K562 (cell line): ENCODE measurements at regions not wholly inside any gene's neighbourhood (a gene's known extent, or its start where the extent isn't known, plus 50 kb on each side); places are given as distances from the start of the nearest gene placed in this dataset.

Experiments used
- ATAC-seq: fragments of 200-7000 bp; cut with Tn5 transposase; 3 replicates; pipeline ENCODE4 v1.9.1; 2020; ENCODE audit warnings: moderate library complexity
- BruUV-seq: library from RNA; stranded (reverse); fragments of 400-500 nt; replicated peaks from 2 replicates; lab custom pipeline; 2021; lab: Mats Ljungman, UMichigan
- CTCF ChIA-PET: fragments of 300-600 bp; formaldehyde crosslinking; extraction: SDS; loops from one replicate; lab custom pipeline; 2021; ENCODE audit warnings: low intra/inter-chr PET ratio; lab: Yijun Ruan, JAX
- POLR2A ChIA-PET: fragments of 300-600, 350-650 bp; sonication (Branson Sonifier 250); formaldehyde crosslinking; extraction: SDS; loops from one replicate; lab custom pipeline; 2021; ENCODE audit warnings: antibody characterized with exemption, inconsistent platforms; lab: Yijun Ruan, JAX
- DNase-seq, 4 experiments: peaks; one replicate each; pipeline versions ENCODE4 v3.0.0 to v3.0.0-alpha.2; 2011 to 2018; ENCODE audit warnings: low spot score in 3 of 4, mixed read lengths in 3 of 4; ENCODE audit errors: extremely low read depth in 1 of 4
- FAIRE-seq: peaks from 2 replicates; lab custom pipeline; 2011; peaks lifted over from hg19 to GRCh38; lab: Jason Lieb, UNC
- H2AFZ ChIP-seq: 2 replicates; pipeline ENCODE4 v1.6.0; 2011; ENCODE audit warnings: low read depth, low read length, control low read depth, inconsistent platforms
- H3K27ac ChIP-seq: fragments of 200-600 bp; 3 replicates; pipeline ENCODE4 v1.8.0; 2011; ENCODE audit warnings: low read depth, mild to moderate bottlenecking, control low read depth, inconsistent platforms, low read length, moderate library complexity, mixed read lengths; ENCODE audit errors: extremely low read depth
- H3K27me3 ChIP-seq, 2 experiments: fragments of 300-600 bp in 1 of 2; 2 replicates in 1 of 2; 3 replicates in 1 of 2; pipeline versions ENCODE4 v1.6.0 to v1.8.0; 2011; ENCODE audit warnings: inconsistent platforms in 2 of 2, low read length in 2 of 2, mild to moderate bottlenecking in 1 of 2, mixed read lengths in 1 of 2, moderate library complexity in 1 of 2; ENCODE audit not compliant: control insufficient read depth in 2 of 2, insufficient read depth in 2 of 2
- H3K36me3 ChIP-seq: fragments of 300-600 bp; 3 replicates; pipeline ENCODE4 v1.8.0; 2011; ENCODE audit warnings: mild to moderate bottlenecking, low read length, inconsistent platforms; ENCODE audit not compliant: control insufficient read depth, insufficient read depth
- H3K4me1 ChIP-seq, 2 experiments: fragments of 200-600 bp in 1 of 2; replicated peaks in 1 of 2; 2 replicates in 1 of 2; 3 replicates in 1 of 2; pipeline versions ENCODE4 v1.5.1 to v1.8.0; 2011; ENCODE audit warnings: inconsistent platforms in 2 of 2, low read length in 2 of 2, mild to moderate bottlenecking in 1 of 2, mixed read lengths in 1 of 2, moderate library complexity in 1 of 2; ENCODE audit not compliant: control insufficient read depth in 2 of 2, insufficient read depth in 2 of 2
- H3K4me2 ChIP-seq: 2 replicates; pipeline ENCODE4 v1.6.1; 2011; ENCODE audit warnings: low read length, control low read depth, inconsistent platforms, mixed read lengths; ENCODE audit not compliant: insufficient read depth
- H3K4me3 ChIP-seq: fragments of 200-600 bp; sonication (generic), shearing (Covaris generic); 2 replicates; pipeline ENCODE4 v1.5.1; 2016; ENCODE audit warnings: control low read depth, inconsistent platforms
- H3K79me2 ChIP-seq: fragments of 200-600 bp; 3 replicates; pipeline ENCODE4 v1.8.0; 2011; ENCODE audit warnings: low read length, inconsistent platforms; ENCODE audit not compliant: control insufficient read depth, insufficient read depth
- H3K9ac ChIP-seq, 2 experiments: 2 replicates each; pipeline versions ENCODE4 v1.6.0 to v1.6.1; 2011; ENCODE audit warnings: low read depth in 2 of 2, low read length in 2 of 2, control low read depth in 1 of 2, inconsistent platforms in 1 of 2, mild to moderate bottlenecking in 1 of 2, mixed read lengths in 1 of 2; ENCODE audit not compliant: insufficient read depth in 1 of 2
- H3K9me1 ChIP-seq: one replicate; pipeline ENCODE4 v1.6.0; 2011; ENCODE audit warnings: inconsistent platforms, mild to moderate bottlenecking, low read length, moderate library complexity; ENCODE audit not compliant: control insufficient read depth, insufficient read depth
- H3K9me3 ChIP-seq: replicated peaks from 2 replicates; pipeline ENCODE4 v1.5.1; 2011; ENCODE audit warnings: low read depth, low read length, inconsistent platforms; ENCODE audit not compliant: control insufficient read depth, insufficient read depth
- H4K20me1 ChIP-seq: replicated peaks from 2 replicates; pipeline ENCODE4 v1.6.1; 2011; ENCODE audit warnings: low read length, inconsistent platforms, mixed read lengths; ENCODE audit not compliant: control insufficient read depth, insufficient read depth
- AFF1 ChIP-seq, 2 experiments: fragments of 450-650 bp; IDR thresholded peaks; 2 replicates each; pipeline ENCODE4 v1.6.1; 2018; ENCODE audit warnings: mild to moderate bottlenecking in 2 of 2, low read depth in 1 of 2; ENCODE audit not compliant: partially characterized antibody in 2 of 2
- ARID2 ChIP-seq: fragments of 450-650 bp; IDR thresholded peaks from 2 replicates; pipeline ENCODE4 v1.6.1; 2017; ENCODE audit warnings: antibody characterized with exemption, mild to moderate bottlenecking
- COPS2 ChIP-seq: fragments of 450-650 bp; conservative IDR thresholded peaks from 2 replicates; pipeline ENCODE4 v1.6.1; 2016; ENCODE audit warnings: mild to moderate bottlenecking, moderate library complexity
- DEAF1 ChIP-seq: fragments of 450-650 bp; formaldehyde crosslinking; IDR thresholded peaks from 2 replicates; pipeline ENCODE4 v1.4.0; 2020; ENCODE audit warnings: mild to moderate bottlenecking, moderate library complexity
- MCM3 ChIP-seq: fragments of 450-650 bp; IDR thresholded peaks from 2 replicates; pipeline ENCODE4 v1.6.1; 2016
- SUPT5H ChIP-seq: fragments of 450-650 bp; IDR thresholded peaks from 2 replicates; pipeline ENCODE4 v1.6.1; 2016
- ZNF511 ChIP-seq: sonication (generic); formaldehyde crosslinking; IDR thresholded peaks from 2 replicates; pipeline ENCODE4 v1.8.0; 2022; ENCODE audit warnings: mild to moderate bottlenecking, missing genetic modification reagents
- ZNF639 ChIP-seq, 2 experiments: fragments of 200-800 bp in 1 of 2; sonication (Bioruptor generic) in 1 of 2; sonication (generic) in 1 of 2; formaldehyde crosslinking in 1 of 2; IDR thresholded peaks in 1 of 2; conservative IDR thresholded peaks in 1 of 2; 2 replicates each; pipeline versions ENCODE4 v1.5.0 to v1.6.1; 2016 to 2020; ENCODE audit warnings: missing compliant biosample characterization in 1 of 2, missing genetic modification characterization in 1 of 2, missing genetic modification reagents in 1 of 2
- WGBS: fragments of 100-300 bp; shearing (Covaris generic); methylation state at CpG from one replicate; pipeline ENCODE4 v1.1.6; 2016; ENCODE audit warnings: low coverage, mixed read lengths; ENCODE audit not compliant: insufficient coverage; ENCODE audit errors: missing lambda C conversion rate; 5-methylcytosine and 5-hydroxymethylcytosine counted together
- in situ Hi-C: fragments of 300-500 bp; cut with MboI; formaldehyde crosslinking; loops from 4 replicates; pipeline ENCODE4 v1.15.0; 2018; ENCODE audit warnings: inconsistent platforms, mixed read lengths
- intact Hi-C: fragments of 100-400 bp; cut with micrococcal nuclease; formaldehyde crosslinking; loops from 2 replicates; pipeline ENCODE4 v1.14.2; 2022

GRCh38 chr12:88842314-88842713 is 262.0 kb upstream of the KITLG start:
- Histone ChIP-seq H3K9ac (no peak overlapping the region), H2AFZ (no peak overlapping the region), H3K36me3 (no peaks in the 10 kb centered on the region), H3K4me3 (no peak overlapping the region), H3K27me3 (no peaks in the 10 kb centered on the region), H3K79me2 (no peaks in the 10 kb centered on the region), H4K20me1 (no peaks in the 10 kb centered on the region), H3K4me2 (no peak overlapping the region), H3K9me1 (no peaks in the 10 kb centered on the region), H3K27ac (no peak overlapping the region), H3K9me3 (no peaks in the 10 kb centered on the region; the same call in 1 of the 2 replicates), H3K4me1 (no peaks in the 10 kb centered on the region)
- TF ChIP-seq SUPT5H = no peak
- no TSS peak for BruUV-seq
- no peak for FAIRE-seq
- intact Hi-C loops = no loop called here
- ATAC-seq = no peak
- ChIA-PET POLR2A (no interaction called here), CTCF (no interaction called here)
- WGBS = 2% methylated on average over 3 of the region's 3 CpGs
- in situ Hi-C loops = no loop called here
- DNase-seq = no peak

GRCh38 chr12:88839486-88839885 is 259.2 kb upstream of the KITLG start:
- WGBS = 0% methylated on average over 2 of the region's 2 CpGs
- TF ChIP-seq MCM3 = no peak
- no peak for TF ChIP-seq ZNF639 (CRISPR knock-in tag; conservative IDR thresholded peaks at IDR 0.05 in 1 of 2, IDR thresholded peaks at IDR 0.05 in 1 of 2)
- TF ChIP-seq DEAF1 = no peak
- no peak for TF ChIP-seq ARID2
- TF ChIP-seq ZNF511 (CRISPR knock-in tag) = no peak
- TF ChIP-seq COPS2 = no peak
- no peak for TF ChIP-seq AFF1 (IDR thresholded peaks at IDR 0.05; ENCODE audit: low read depth in 1 of 2, partially characterized antibody in 2 of 2)

More at GRCh38 chr12:88839486-88839885, 259.2 kb upstream of the KITLG start:
- Histone ChIP-seq H2AFZ (no peak overlapping the region), H3K79me2 (no peaks in the 10 kb centered on the region), H4K20me1 (no peaks in the 10 kb centered on the region), H3K27ac (no peak overlapping the region), H3K9me3 (no peaks in the 10 kb centered on the region; the same call in 1 of the 2 replicates), H3K4me1 (no peaks in the 10 kb centered on the region), H3K9ac (no peak overlapping the region), H3K27me3 (no peaks in the 10 kb centered on the region), H3K36me3 (no peaks in the 10 kb centered on the region), H3K4me3 (no peak overlapping the region), H3K9me1 (no peaks in the 10 kb centered on the region), H3K4me2 (no peak overlapping the region)
- POLR2A ChIA-PET = no interaction called here
- no peak for ATAC-seq
- in situ Hi-C loops = no loop called here
- CTCF ChIA-PET = no interaction called here
- DNase-seq = no peak
- intact Hi-C loops = no loop called here
- no peak for FAIRE-seq
- no TSS peak for BruUV-seq
